ENCODE measurements at regions not wholly inside any gene's neighbourhood (a gene's known extent, or its start where the extent isn't known, plus 50 kb on each side); places are given as distances from the start of the nearest gene placed in this dataset.

GRCh38 chr5:157944077-157944633, 85.2 kb upstream of the CLINT1 start:
- TF ChIP-seq CTCF (conservative IDR thresholded peaks at IDR 0.05 in 1 of 2, IDR thresholded peaks at IDR 0.05 in 1 of 2; ENCODE audit: extremely low read depth in 1 of 2, insufficient read depth in 1 of 2, low read depth in 1 of 2, low read length in 2 of 2), result no peak
- no peak for TF ChIP-seq EZH2 (IDR thresholded peaks at IDR 0.05; ENCODE audit: borderline replicate concordance, low read length)
